GM23248 (cell line): ENCODE measurements at regions not wholly inside any gene's neighbourhood (a gene's known extent, or its start where the extent isn't known, plus 50 kb on each side); places are given as distances from the start of the nearest gene placed in this dataset.

Experiments
- EZH2 ChIP-seq: fragments of 200-600 bp; sonication (generic); IDR thresholded peaks from 2 replicates; pipeline ENCODE4 v1.6.1; 2018; ENCODE audit warnings: antibody characterized with exemption, mild to moderate bottlenecking; ENCODE audit not compliant: insufficient read depth, poor library complexity, severe bottlenecking
- EZH2phosphoT487 ChIP-seq: fragments of 200-600 bp; sonication (generic); IDR thresholded peaks from 2 replicates; pipeline ENCODE4 v1.6.1; 2018; ENCODE audit warnings: antibody characterized with exemption, moderate library complexity, mild to moderate bottlenecking, low read depth; ENCODE audit not compliant: insufficient read depth

- no peak for TF ChIP-seq EZH2
- no peak for TF ChIP-seq EZH2phosphoT487
These were observed 738.0 kb upstream of the PITX2 start for GRCh38 chr4:111360906-111361305.
